Left ventricle myocardium inferior (tissue), 1 donor: ENCODE measurements at regions not wholly inside any gene's neighbourhood (a gene's known extent, or its start where the extent isn't known, plus 50 kb on each side); places are given as distances from the start of the nearest gene placed in this dataset.
"Not testable (repeated sequence)": the region's sequence is repeated elsewhere in the genome, so short reads cannot be mapped to it uniquely, and the experiment has no call there.

ENCODE experiments used
- DNase-seq: peaks from one replicate; pipeline ENCODE4 v3.0.0-alpha.2; 2020
- H3K27ac ChIP-seq: fragments of 200-600 bp; replicated peaks from 2 replicates; pipeline ENCODE4 v1.8.0; 2021
- H3K27me3 ChIP-seq: fragments of 200-600 bp; 2 replicates; pipeline ENCODE4 v1.8.0; 2021; ENCODE audit warnings: low read depth
- H3K36me3 ChIP-seq: fragments of 200-600 bp; 2 replicates; pipeline ENCODE4 v1.8.0; 2021
- H3K4me1 ChIP-seq: fragments of 200-600 bp; 2 replicates; pipeline ENCODE4 v1.8.0; 2021
- H3K4me3 ChIP-seq: fragments of 200-600 bp; 2 replicates; pipeline ENCODE4 v1.8.0; 2021; ENCODE audit warnings: mild to moderate bottlenecking, moderate library complexity
- H3K9me3 ChIP-seq: fragments of 200-600 bp; replicated peaks from 2 replicates; pipeline ENCODE4 v1.8.0; 2021
- intact Hi-C: fragments of 100-400 bp; cut with micrococcal nuclease; formaldehyde crosslinking; loops from one replicate; pipeline ENCODE4 v1.11.0; 2022
- donor health status: DM: no; HTN: yes; CAD: no; lungs with severe emphysema.

DNA sequence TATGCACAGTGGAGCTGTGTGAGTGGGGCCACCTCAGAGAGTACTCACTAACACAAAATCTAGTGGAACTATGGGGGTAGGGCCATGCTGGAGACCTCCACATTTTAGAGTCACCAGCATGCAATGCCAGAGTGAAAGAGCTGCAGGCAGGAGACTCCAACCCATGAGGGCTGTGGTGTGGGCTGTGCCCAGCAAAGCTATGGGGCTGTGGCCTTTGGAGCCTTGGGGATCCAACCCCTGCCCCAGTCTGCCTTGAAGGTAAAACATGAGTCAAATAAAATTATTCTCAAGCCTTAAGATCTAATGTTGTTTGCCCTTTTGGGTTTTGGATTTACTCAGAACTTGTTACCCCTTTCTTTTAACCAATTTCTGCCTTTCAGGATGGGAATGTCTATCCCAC, 163.8 kb upstream of the ZNF658 start:
- intact Hi-C loops, DNase-seq, H3K27ac ChIP-seq, H3K9me3 ChIP-seq, H3K4me1 ChIP-seq, H3K36me3 ChIP-seq, H3K27me3 ChIP-seq, H3K4me3 ChIP-seq: not testable (repeated sequence)

DNA sequence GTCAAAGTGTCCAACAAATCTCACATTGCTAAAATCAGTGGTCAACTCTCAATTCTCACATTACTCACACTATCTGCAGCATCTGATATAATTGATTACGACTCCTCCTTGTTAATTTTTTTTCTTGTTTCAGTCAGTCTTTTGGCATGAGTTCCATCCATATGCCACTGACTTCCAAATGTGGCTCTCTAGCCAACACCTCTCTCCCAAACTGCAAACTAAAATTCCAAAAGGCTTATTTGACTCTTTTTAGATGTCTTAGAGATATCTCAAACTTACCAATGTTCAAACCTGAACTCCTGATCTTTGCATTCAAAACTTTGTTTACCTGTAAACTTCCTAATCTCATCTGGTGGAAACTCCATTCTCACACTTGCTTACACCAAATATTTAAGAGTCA, 162.1 kb upstream of the ZNF658 start:
- DNase-seq, H3K27me3 ChIP-seq, H3K4me3 ChIP-seq, H3K36me3 ChIP-seq, H3K4me1 ChIP-seq, H3K27ac ChIP-seq, intact Hi-C loops, H3K9me3 ChIP-seq: not testable (repeated sequence)

DNA sequence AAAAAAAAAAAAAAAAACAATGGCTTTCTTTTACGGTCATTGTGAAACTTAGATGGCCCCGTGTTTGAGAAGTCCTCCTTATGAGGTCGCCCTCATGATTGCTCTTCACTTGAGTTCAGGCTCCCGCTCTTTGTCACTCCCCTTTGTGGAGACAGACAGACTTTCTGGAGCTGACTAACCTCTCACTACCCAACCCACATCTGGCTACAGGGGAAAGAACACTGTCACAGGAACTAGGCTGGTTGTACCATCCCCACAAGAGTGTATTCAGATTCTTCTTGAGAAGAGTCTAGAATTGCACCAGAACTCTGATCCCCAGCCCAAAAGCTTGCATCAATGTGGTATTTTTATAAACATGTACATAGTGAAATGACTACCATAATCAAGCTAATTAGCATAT, 160.4 kb upstream of the ZNF658 start:
- DNase-seq, H3K36me3 ChIP-seq, H3K4me3 ChIP-seq, H3K27ac ChIP-seq, H3K9me3 ChIP-seq, H3K27me3 ChIP-seq, intact Hi-C loops, H3K4me1 ChIP-seq: not testable (repeated sequence)

DNA sequence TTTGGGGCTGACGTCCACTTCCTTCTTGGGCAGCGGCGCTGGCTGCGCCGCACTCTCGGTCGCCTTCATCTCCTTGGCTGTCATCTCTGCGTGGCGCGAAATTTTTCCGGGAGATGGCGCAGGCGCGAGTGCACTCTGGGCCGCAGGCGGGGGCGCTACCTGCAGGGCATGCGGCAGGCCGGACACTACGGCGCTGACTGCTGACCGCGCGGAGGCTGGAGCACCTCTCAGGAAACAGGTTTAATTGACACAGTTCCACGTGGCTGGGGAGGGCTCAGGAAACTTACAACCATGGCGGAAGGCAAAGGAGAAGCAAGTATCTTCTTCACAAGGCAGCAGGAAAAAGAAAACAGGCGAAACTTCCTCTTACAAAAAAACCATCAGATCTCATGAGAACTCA, 154.7 kb upstream of the ZNF658 start:
- H3K9me3 ChIP-seq, H3K4me1 ChIP-seq, H3K36me3 ChIP-seq, H3K27me3 ChIP-seq, DNase-seq, H3K4me3 ChIP-seq, H3K27ac ChIP-seq, intact Hi-C loops: not testable (repeated sequence)

DNA sequence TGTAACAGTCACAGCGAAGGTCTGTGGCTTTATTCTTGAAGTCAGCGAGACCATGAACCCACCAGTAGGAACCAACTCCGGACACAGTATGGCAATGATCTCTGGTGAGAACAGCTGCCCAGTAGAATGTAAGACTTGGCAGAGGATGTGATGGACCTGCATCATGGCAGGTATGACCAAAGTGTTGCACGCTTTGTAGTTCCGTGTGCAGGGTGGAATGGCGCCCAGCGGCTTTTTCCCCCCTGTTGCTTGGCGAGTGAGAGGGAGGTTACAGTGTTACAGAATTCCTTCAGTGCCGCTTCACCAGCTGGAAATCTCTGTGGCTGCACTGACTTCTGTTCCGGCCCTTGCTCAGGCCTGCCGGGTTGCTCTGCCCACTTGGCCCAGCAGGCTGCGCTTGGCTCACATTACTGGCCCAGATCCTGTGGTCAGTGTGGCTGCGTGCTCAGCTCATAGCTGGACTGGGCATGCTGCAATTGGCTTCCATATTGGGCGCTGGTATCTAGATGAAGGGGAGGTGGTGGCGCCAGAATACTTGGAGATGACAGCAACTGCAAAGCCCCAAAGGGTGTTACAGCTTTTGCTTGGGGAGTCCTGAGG, 148.1 kb upstream of the ZNF658 start:
- intact Hi-C loops, H3K9me3 ChIP-seq, H3K27ac ChIP-seq, H3K4me1 ChIP-seq, H3K27me3 ChIP-seq, H3K36me3 ChIP-seq, H3K4me3 ChIP-seq, DNase-seq: not testable (repeated sequence)

DNA sequence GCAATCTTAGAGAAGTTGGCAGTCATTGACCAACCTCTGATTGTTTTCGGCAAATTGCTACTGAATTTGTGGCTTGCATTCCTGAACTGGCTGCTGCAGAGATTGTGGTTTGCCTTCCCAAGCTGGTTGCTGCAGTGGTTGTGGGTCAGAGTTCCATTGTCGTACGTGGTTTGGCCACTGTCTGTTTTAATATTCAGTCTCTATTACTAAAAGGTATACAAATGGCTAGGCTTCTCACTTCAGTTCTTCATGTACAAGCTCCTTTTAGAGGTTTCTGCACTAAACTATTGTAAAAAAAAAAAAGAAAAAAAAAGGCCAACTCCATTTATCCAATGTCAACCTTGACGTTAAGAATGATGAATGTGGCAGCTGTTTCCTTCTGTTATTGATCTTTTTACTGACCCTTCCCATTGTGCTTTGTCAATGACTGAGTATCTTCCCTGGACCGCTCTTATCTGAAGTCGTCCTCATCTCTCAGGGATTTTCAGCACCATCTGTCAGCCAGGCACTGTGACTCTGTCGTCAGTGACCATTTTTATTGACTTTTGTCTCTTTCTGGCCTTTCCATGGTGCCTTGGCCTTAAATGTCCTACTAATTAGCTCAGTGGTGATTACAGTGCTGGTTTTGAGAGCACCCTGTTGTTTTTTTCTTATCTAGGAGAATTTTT, 140.6 kb upstream of the ZNF658 start:
- DNase-seq, H3K27me3 ChIP-seq, H3K4me3 ChIP-seq, H3K4me1 ChIP-seq, intact Hi-C loops, H3K27ac ChIP-seq, H3K36me3 ChIP-seq, H3K9me3 ChIP-seq: not testable (repeated sequence)

DNA sequence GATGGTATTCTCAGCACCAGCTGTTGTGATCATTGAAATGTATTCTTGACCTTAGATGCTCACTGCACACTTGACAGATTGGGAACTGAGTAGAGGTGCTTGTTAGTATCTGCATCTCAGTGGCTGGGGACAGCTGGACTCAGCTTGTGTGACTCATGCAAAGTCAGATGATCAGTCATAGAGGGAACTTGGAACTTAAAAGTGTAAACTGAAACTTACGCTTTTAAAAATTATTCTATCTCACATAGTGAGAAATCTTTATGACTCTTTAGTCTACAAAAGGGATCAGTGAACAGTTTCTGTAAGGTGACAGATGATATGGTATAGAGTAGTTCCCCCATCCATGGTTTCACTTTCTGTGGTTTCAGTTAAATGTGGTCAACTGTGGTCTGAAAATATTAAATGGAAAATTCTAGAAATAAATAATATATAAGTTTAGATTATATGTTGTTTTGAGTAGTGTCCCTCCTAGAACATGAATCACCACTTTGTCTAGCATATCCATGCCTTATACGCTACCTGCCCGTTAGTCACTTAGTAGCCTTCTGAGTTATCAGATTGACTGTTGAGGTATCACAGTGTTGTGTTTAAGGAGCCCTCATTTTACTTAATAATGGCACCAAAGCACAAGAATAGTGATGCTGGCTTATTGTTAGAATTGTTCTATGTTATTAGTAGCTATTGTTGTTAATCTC, 135.6 kb upstream of the ZNF658 start:
- H3K27ac ChIP-seq, DNase-seq, H3K27me3 ChIP-seq, H3K4me3 ChIP-seq, H3K4me1 ChIP-seq, H3K36me3 ChIP-seq, H3K9me3 ChIP-seq, intact Hi-C loops: not testable (repeated sequence)

DNA sequence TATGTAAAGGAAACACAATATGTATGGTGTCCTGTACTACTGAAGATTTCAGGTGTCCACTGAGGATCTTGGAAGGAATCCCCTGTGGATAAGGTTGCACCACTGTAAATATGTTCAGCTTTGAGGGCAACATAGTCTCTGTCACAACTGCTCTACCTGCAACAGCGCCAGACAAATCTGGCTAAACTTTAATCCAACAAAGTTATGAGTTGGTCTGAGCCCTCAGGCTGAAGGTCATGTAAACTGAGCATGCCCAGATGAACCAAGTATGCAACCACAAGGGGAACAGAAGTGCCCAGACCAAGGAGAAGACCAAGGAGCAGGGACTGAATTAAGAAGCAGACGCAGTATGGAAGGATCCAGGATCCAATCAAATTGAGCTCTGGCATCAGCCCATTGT, 135.0 kb upstream of the ZNF658 start:
- H3K36me3 ChIP-seq, intact Hi-C loops, H3K27ac ChIP-seq, DNase-seq, H3K9me3 ChIP-seq, H3K27me3 ChIP-seq, H3K4me3 ChIP-seq, H3K4me1 ChIP-seq: not testable (repeated sequence)

DNA sequence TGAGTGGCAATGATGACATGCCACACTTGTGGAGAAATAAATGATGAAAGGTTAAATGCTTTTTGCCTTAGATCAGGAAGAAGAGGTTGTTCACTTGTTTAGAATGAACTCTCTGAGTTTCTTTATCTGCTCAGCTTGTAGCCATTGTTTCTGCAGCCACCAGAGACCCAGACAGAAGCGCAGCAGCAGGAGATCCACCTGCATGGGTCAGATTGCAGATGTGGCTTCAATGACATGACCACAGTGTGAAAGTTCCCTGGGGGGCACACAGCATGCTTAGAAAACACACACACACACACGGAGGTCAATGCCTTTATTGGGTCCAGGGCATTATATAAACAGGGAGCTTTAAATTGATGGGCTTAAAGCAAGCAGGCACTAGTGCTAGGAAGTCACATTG, 129.0 kb upstream of the ZNF658 start:
- intact Hi-C loops, H3K36me3 ChIP-seq, DNase-seq: not testable (repeated sequence)

DNA sequence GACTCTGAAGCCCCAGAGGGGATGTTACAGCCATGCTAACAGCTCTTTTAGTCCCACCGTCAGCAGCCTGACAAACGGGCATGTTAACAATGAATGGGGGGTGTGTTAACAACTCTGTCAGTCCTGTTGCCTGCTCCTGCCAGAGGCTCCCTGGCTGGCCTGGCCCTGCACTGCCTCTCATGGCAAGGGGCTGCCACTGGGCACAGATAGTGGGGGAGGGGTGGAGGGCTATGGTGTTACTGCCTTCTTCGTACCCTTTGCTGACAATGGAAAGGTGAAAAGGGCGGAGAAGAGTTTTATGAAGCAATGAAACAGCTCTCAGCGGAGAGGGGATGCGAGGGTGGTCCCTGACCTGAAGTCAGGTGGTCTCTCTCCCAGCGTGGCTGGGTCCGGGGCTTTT, 125.9 kb upstream of the ZNF658 start:
- intact Hi-C loops: not testable (repeated sequence)

More for the DNA sequence above, 129.0 kb upstream of the ZNF658 start:
- not testable (repeated sequence) for H3K4me1 ChIP-seq, H3K4me3 ChIP-seq, H3K27ac ChIP-seq, H3K9me3 ChIP-seq, H3K27me3 ChIP-seq

DNA sequence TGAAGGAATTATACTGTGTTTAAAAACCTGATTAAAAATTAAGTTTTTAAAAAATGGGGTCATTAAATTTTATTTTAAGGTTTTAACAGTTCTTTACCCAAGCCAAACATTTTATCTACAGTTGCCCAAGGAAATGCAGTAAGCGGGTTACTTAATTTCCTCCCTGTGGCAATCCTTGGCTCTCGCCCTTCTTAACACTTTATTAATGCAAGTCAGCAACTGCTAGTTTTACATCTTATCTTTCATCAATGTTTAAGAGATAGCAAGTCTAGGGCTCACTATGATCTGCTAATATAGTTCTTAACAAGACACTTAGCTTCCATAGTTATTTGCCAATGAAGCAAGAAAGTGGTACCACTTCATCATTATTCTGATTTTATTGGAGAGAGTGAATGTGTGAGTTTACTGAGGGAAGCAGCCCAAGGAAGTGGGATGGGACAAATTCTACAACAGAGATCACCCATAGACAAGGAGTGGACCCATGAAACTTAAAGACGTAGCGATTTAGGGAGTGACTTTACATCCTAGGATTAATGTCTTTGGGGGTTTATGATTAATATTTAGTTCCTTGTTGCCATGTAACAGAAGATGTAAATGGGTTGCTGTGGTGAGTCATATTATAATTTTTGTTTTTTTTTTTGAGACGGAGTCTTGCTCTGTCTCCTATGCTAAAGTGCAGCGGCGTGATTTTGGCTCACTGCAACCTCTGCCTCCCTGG, 120.4 kb upstream of the ZNF658 start:
- H3K4me1 ChIP-seq, DNase-seq, intact Hi-C loops: not testable (repeated sequence)

More for the DNA sequence above, 125.9 kb upstream of the ZNF658 start:
- H3K4me3 ChIP-seq, H3K36me3 ChIP-seq, H3K4me1 ChIP-seq, H3K27ac ChIP-seq, H3K9me3 ChIP-seq, DNase-seq, H3K27me3 ChIP-seq: not testable (repeated sequence)

DNA sequence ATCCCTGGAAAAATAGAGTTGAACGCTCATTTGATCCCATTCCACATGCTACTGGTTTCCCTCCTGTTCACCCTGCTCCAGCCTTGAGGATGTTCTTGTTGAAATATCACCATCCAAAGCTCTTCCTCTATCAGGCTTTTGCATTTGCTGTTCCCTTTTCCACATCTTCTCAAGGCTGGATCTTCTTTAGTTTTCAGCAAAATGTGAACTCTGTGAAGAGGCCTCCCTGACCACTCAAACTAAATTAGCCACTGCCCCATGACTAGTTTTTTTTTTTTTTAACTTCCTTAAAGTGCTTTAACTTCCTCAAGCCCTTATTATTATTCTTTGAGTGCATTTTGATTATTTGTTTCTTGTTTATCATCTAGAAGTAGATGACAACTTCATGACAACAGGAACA, 119.3 kb upstream of the ZNF658 start:
- H3K27ac ChIP-seq, H3K27me3 ChIP-seq, H3K4me3 ChIP-seq, H3K9me3 ChIP-seq, DNase-seq, H3K4me1 ChIP-seq, H3K36me3 ChIP-seq, intact Hi-C loops: not testable (repeated sequence)

More for the DNA sequence above, 120.4 kb upstream of the ZNF658 start:
- H3K36me3 ChIP-seq, H3K27me3 ChIP-seq, H3K27ac ChIP-seq, H3K4me3 ChIP-seq, H3K9me3 ChIP-seq: not testable (repeated sequence)

DNA sequence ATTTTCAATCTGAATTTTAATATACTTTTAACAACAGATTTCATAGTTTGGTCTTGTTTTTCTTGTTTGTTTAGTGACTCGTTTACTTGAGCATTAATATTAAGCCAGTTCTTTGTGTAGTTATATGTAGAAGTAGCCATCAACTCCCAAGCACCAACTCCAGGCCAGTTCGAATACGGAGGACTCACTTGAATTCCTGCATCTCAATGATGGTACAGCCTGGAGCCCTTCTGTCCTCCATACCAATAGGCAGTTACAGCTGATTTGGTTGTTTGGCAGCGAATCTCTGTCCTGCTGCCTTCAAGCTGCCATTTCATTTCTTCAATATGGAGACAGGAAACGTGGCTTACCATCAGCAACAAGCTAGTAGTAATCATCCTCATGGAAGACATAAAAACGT, 118.5 kb upstream of the ZNF658 start:
- H3K27me3 ChIP-seq, DNase-seq, H3K9me3 ChIP-seq, H3K4me1 ChIP-seq, intact Hi-C loops, H3K27ac ChIP-seq, H3K36me3 ChIP-seq, H3K4me3 ChIP-seq: not testable (repeated sequence)

DNA sequence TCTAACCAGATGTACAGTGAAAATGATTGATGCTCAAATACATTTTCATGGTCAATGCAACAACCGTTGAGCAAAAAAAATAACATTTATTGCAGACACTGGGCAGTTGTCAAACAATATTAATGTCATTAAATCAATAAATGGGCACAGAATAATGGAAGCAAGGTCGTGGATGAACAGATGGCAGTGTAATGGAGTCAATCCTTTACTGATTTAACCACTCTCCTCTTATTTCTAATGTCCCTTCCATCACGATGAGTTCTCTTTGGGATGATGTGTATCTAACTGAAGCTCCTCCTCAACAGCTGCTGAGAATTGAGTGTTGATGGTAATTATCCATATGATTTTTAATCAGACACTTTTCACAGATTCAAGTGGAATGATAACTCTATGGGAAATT, 114.9 kb upstream of the ZNF658 start:
- H3K27me3 ChIP-seq, H3K36me3 ChIP-seq, H3K9me3 ChIP-seq, H3K27ac ChIP-seq, DNase-seq, H3K4me1 ChIP-seq, intact Hi-C loops, H3K4me3 ChIP-seq: not testable (repeated sequence)
